A204.1 (cell line): ENCODE measurements at regions not wholly inside any gene's neighbourhood (a gene's known extent, or its start where the extent isn't known, plus 50 kb on each side); places are given as distances from the start of the nearest gene placed in this dataset.

Experiments
- FAIRE-seq: peaks from 2 replicates; lab custom pipeline; 2012; peaks lifted over from hg19 to GRCh38; lab: Jason Lieb, UNC

DNA sequence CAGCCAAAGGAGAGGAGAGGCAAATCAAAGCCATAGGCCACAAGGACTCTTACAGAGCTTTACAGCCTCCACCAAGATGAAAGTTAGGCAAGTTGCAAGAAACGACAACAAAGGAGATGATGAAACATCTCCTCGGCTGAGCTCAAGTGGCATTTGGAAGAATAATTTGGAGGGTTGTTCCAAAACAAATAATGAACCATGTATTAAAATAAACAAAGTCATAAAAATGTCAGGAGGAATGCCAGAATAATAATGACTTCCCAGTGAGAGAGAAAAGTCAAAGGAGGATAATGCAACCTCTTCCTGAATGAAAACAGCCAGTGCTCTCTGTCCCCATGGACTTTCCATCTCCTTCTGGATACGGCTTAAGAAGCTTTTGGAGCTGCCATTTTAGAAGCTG, 371.4 kb upstream of the ID4 start:
- no peak for FAIRE-seq

DNA sequence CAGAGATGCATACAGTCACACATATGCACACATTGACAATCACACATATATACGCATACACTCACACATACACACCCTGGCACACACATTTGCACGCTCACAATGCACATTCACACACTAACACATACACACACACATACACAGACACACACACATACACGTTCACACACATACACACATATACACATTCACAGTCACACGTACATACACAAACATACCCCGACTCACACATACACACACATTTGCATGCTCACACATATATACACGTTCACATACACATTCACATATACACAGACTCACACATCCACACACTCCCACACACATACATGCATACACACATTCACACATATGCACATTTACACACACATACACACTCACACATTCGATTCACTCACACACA, 366.8 kb upstream of the ID4 start:
- FAIRE-seq: no peak

DNA sequence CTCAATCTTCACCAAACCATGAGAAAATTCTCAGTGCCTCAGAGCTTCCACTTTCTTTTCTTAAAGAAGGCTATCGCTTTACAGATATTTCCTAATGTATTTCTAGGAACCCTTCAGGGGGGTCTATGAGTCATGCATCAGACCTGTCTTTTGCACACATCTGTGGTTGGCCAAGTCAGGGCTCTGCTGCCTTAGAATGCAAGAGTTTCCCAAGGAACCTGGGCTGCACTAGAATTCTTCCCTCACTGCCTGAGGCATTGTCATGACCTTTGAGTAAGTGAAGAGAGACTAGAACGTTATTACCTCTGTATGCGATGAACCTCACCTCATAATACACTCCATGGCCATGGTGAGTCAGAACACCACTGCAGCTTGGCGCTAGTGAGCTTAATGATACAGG, 365.0 kb upstream of the ID4 start:
- FAIRE-seq: no peak

DNA sequence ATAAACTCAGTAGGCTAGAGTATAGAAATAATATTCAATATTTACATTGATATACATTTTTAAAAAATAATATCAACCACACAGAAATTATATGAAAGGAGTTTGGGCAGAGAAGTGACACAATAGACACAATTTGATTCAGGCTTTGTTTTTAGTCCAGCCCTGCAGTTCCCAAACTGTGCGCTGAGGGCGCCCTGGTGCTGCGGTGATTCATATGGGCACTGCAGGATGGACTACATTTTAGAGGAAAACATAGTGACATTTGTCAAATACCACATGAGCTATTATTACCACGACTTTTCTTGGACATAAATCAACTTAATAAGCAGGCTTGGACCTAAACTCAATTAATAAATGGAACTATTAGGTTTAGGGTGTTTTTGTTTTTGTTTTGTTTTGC, 364.3 kb upstream of the ID4 start:
- no peak for FAIRE-seq

GRCh38 chr6:19477563-19477962, 359.6 kb upstream of the ID4 start:
- no peak for FAIRE-seq

- no peak for FAIRE-seq
Measured at GRCh38 chr6:19478273-19478672, 358.9 kb upstream of the ID4 start.

DNA sequence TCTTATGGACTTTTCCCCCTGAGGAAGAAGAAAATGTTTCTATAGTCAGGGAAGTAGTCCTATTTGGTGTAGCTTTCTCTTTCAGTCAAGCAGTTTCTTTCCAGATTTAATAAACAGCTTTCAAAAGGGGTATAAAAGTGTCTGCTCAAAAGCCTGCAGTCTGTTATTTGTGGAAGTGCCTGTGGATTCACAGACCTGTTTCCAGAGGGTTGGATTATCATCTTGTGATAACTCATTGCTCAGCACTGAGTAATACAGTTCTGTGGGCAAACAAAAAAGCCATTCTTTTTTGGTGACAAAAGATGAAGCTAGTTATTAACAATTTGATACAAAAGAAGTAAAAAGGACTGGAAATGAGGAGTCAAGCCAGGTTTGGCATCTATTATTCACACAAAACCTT, 358.2 kb upstream of the ID4 start:
- FAIRE-seq: no peak

DNA sequence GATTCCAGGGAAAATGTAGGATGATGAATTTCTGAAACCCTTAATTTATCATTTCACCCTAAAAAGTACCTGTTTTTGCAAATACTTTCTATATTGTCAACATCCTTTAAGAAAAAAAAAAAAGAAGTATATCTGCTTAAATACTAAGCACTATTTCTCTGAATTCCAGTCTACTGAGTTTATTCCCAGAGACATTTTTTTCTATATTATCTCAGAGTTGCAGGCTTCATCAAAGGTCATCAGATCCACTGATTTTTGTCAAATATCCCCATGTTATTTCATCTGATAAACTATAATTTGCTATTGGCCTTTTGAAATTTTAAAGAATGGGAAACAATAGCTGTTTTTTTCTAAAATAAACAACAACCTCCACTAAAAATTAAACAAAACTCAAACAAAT, 357.6 kb upstream of the ID4 start:
- FAIRE-seq: no peak

GRCh38 chr6:19492636-19493405, 344.3 kb upstream of the ID4 start:
- FAIRE-seq: no peak

GRCh38 chr6:19501737-19502245, 335.4 kb upstream of the ID4 start:
- FAIRE-seq: no peak

DNA sequence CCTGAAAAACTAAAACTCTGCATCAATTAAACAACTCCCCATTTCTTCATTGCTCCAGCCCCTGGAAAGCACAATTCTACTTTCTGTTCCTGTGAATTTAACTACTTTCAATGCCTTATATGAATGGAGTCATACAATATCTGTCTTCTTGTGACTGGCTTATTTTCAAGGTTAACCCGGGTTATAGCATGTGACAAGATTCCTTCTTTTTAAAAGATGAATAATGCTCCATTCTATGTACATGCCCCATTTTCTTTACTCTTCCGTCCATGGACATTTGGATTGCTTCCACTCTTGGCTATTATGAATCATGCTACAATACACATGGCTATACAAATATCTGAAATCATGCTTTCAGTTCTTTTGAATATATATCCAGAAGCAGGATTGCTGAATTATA, 334.9 kb upstream of the ID4 start:
- FAIRE-seq: no peak

DNA sequence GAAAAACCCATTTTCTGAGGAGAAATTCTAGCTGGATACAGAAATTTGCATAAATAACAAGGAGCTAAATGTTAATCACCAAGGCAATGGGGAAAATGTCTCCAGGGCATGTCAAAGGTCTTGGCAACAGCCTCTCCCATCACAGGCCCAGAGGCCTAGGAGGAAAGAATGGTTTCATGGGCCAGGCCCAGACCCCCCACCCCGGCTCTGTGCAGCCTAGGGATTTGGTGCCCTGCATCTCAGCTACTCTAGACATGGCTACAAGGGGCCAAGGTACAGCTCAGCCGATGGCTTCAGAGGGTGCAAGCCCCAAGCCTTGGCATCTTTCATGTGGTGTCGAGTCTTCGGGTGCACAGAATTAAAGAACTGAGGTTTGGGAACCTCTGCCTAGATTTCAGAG, 321.2 kb upstream of the ID4 start:
- FAIRE-seq: no peak

- no peak for FAIRE-seq
Measured at GRCh38 chr6:19519941-19520340, 317.2 kb upstream of the ID4 start.

DNA sequence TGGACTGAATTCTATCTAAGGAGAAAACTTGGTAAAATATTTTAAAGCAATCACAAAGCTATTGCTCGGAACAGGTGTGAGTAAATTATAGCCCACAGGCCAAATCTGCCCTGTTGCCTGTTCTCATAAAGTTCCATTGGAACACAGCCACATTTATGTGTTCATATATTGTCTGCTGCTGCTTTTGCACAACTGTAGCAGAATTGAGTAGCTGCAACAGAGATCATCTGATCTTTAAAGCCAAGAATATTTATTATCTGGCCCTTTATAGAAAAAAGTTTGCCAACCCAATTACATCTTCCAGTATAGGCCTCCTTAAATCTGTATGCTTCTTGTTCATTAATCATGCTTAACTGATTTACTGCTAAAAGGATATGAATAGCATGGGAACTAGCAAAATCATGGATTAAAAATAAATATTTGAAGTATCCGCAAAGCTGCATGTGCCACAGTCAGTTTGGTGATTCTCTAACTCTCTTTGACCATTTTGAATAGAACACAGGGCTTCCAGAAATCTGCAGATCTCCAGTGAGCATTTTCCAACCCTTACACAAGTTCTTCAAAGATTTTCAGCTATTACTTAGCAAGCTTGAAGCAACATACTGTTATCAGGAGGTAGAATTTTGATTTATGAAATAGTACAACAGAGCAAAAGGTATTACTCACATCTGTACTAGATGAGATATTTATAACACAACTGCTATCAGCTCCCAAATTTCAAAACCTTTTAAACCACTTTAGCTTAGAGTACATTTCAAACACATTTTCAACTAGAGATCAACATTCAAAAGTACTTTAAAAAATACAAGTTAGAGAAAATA, 312.6 kb upstream of the ID4 start:
- FAIRE-seq: no peak

DNA sequence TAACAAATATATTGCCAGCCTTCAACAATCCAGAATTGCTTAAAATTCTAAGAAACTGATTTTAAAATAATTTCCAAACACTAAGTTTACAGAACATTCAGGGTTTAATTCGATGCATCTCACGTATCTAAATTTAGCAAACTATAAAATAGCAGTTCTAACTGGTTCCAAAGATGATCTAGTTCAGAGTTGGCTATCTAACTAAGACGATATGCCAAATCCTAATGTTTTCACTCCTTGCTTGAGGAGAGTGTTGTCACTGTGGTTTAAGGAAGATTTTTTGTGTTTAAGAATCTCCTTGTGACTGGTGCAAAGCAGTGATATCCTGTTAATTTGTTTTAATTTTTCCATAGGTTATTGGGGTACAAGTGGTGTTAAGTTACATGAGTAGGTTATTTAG, 311.5 kb upstream of the ID4 start:
- no peak for FAIRE-seq

DNA sequence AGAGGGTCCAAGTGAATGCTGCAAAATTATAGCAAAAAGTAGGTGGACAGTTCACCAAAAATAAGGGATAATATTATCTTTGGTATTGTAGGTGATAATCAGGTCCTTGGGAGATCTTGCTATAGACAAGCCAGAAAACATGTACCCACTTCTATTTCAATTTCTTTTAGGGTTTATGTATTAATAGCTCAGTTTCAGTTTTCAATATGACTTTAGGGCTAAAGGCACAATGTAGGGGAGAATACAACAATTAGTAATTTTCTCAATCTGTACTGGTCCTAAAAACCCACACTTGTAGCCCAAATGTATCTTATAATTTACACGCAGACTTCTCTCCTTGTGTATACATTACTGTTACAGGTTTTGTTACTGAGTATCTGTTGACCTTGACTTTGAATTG, 307.0 kb upstream of the ID4 start:
- no peak for FAIRE-seq

- no peak for FAIRE-seq
Measured at GRCh38 chr6:19535351-19535750, 301.8 kb upstream of the ID4 start.

DNA sequence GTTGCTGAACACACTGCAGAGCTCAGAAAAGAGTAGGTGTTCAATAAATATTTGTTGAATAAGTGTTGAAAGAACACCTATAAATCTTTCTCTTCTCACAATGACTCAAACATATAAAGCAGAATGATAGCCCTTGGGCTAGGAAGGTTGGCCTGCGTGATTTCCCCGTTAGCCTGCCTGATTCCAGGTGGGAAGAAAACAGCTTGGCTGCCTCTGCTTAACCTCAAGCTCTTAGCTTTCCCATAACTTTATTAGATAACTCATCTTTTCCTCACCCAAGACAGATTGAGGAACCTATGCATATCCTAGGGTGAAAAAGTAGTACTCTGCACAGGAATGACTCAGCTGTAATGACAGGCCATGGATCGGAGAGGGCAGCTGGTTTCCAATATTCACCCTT, 300.3 kb upstream of the ID4 start:
- no peak for FAIRE-seq

DNA sequence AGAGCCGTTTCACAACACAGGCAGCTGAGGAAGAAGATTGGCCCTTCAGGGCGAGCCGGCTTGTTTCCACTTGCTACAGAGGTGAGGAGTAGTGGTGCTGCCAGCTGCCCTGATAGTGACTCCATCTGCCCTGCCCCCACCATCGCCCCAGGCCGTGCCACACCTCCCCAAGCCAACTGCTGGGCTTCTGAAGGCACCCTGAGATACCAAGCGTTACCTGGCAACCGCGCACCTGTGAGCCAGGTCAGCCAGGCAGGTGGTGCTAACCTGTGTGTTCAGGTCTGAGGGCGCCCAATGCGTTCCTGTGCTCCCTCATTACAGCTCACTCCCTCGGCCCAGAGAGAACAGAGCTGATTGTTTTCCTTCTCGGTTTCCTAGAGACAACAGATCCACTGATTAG, 299.1 kb upstream of the ID4 start:
- no peak for FAIRE-seq

- no peak for FAIRE-seq
Measured at GRCh38 chr6:19547507-19547906, 289.7 kb upstream of the ID4 start.

- FAIRE-seq: no peak
Measured at GRCh38 chr6:19549109-19549508, 288.1 kb upstream of the ID4 start.

- no peak for FAIRE-seq
Measured at GRCh38 chr6:19550380-19550779, 286.8 kb upstream of the ID4 start.

DNA sequence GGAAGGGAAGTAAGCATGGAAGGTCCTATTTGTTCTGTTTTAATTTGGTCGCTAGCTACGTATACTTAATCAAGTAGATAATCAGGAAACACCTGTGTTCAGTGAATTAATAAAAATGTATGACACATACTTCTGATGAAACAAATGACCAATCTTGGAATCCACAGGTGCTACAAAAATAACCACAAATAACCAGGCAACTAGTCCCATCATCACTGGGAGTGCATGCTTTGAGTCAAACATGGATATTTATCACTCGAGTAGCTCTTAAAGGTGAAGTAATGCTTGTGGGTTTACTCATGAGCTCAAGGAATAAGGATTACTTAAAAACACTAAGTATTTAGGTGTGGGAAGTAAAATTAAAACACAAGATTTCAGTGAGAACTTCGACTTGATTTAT, 285.6 kb upstream of the ID4 start:
- FAIRE-seq: no peak

DNA sequence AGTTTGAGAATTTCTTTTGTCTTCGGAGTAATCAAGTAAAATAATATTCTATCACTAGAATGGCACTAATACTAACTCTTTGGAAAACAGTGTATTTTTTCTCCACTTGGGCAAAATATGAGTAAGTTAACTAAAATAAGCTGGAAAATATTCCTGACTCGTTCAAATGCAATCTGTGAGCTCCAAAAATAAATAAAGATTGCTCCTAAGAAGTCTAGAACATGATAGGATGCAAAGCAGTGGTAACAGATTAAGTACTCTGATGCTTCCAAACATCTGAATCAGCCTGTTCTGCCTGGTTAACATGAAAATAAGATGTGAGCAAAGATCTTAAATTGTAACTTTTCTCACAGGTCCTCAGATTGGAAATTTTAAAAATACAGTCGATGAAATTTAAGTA, 285.1 kb upstream of the ID4 start:
- FAIRE-seq: no peak
